PC-3 (cell line): ENCODE measurements at regions not wholly inside any gene's neighbourhood (a gene's known extent, or its start where the extent isn't known, plus 50 kb on each side); places are given as distances from the start of the nearest gene placed in this dataset.

Source experiments
- ATAC-seq: fragments of 200-7000 bp; cut with Tn5 transposase; 2 replicates; pipeline ENCODE4 v1.9.1; 2020; ENCODE audit warnings: mild to moderate bottlenecking, moderate library complexity
- BruUV-seq: library from RNA; stranded (reverse); fragments of 400-500 nt; replicated peaks from 2 replicates; lab custom pipeline; 2021; lab: Mats Ljungman, UMichigan
- CTCF ChIA-PET: fragments of 300-600 bp; sonication (Branson Sonifier 250); formaldehyde crosslinking; loops from one replicate; lab custom pipeline; 2022; ENCODE audit warnings: antibody characterized with exemption; lab: Charles Lee
- POLR2A ChIA-PET: fragments of 300-600 bp; sonication (Branson Sonifier 250); formaldehyde crosslinking; loops from one replicate; lab custom pipeline; 2022; ENCODE audit warnings: antibody characterized with exemption; ENCODE audit not compliant: unreplicated experiment; lab: Charles Lee
- DNase-seq: peaks from one replicate; pipeline ENCODE4 v3.0.0-alpha.2; 2015
- H2AFZ ChIP-seq: fragments of 300-600 bp; sonication (generic); 2 replicates; pipeline ENCODE4 v1.6.0; 2016; ENCODE audit warnings: antibody characterized with exemption, low read length
- H3F3A ChIP-seq: fragments of 300-600 bp; sonication (generic); one replicate; pipeline ENCODE4 v1.6.0; 2017; ENCODE audit warnings: antibody characterized with exemption, low read length, control low read depth, mild to moderate bottlenecking; ENCODE audit not compliant: unreplicated experiment
- H3K27ac ChIP-seq: fragments of 300-600 bp; sonication (generic); 2 replicates; pipeline ENCODE4 v1.5.1; 2016; ENCODE audit warnings: mild to moderate bottlenecking, low read length
- H3K27me3 ChIP-seq: fragments of 300-600 bp; sonication (generic); 2 replicates; pipeline ENCODE4 v1.6.1; 2016; ENCODE audit warnings: low read length, mixed read lengths
- H3K36me3 ChIP-seq: fragments of 300-600 bp; sonication (generic); 2 replicates; pipeline ENCODE4 v1.6.1; 2016; ENCODE audit warnings: low read depth, mixed run types, low read length, mixed read lengths
- H3K4me1 ChIP-seq: fragments of 300-600 bp; sonication (generic); 2 replicates; pipeline ENCODE4 v1.5.1; 2016; ENCODE audit warnings: low read length; ENCODE audit not compliant: insufficient read depth
- H3K4me2 ChIP-seq: fragments of 300-600 bp; sonication (generic); 2 replicates; pipeline ENCODE4 v1.6.0; 2016; ENCODE audit warnings: low read length
- H3K4me3 ChIP-seq: fragments of 300-600 bp; sonication (generic); 2 replicates; pipeline ENCODE4 v1.5.1; 2016; ENCODE audit warnings: mild to moderate bottlenecking, low read length, mixed read lengths
- H3K79me2 ChIP-seq: fragments of 300-600 bp; sonication (generic); 2 replicates; pipeline ENCODE4 v1.6.1; 2017; ENCODE audit warnings: low read length, mixed read lengths
- H3K9ac ChIP-seq: fragments of 300-600 bp; sonication (generic); 2 replicates; pipeline ENCODE4 v1.6.0; 2016; ENCODE audit warnings: mild to moderate bottlenecking, low read length
- H3K9me2 ChIP-seq: fragments of 300-600 bp; sonication (generic); replicated peaks from 2 replicates; pipeline ENCODE4 v1.6.1; 2016; ENCODE audit warnings: mixed run types, low read length, mixed read lengths
- H3K9me3 ChIP-seq: fragments of 300-600 bp; sonication (generic); 2 replicates; pipeline ENCODE4 v1.6.1; 2016; ENCODE audit warnings: low read length, mixed read lengths
- H4K20me1 ChIP-seq: fragments of 300-600 bp; sonication (generic); 2 replicates; pipeline ENCODE4 v1.6.1; 2016; ENCODE audit warnings: low read length, mixed read lengths
- EZH2 ChIP-seq: fragments of 300-600 bp; sonication (generic); IDR thresholded peaks from one replicate; pipeline ENCODE4 v1.6.1; 2017; ENCODE audit warnings: antibody characterized with exemption, mild to moderate bottlenecking, low read length; ENCODE audit not compliant: unreplicated experiment
- EZH2phosphoT487 ChIP-seq: fragments of 300-600 bp; sonication (generic); IDR thresholded peaks from 2 replicates; pipeline ENCODE4 v1.6.1; 2018; ENCODE audit warnings: mild to moderate bottlenecking, antibody characterized with exemption, low read length, borderline replicate concordance
- intact Hi-C: fragments of 100-400 bp; cut with micrococcal nuclease; formaldehyde crosslinking; loops from 2 replicates; pipeline ENCODE4 v1.9.0; 2023
- TF ChIP-seq, protein P1 (sequence below): fragments of 300-600 bp; sonication (generic); conservative IDR thresholded peaks from 2 replicates; pipeline ENCODE4 v1.5.1; 2017; ENCODE audit warnings: antibody characterized with exemption, low read depth, mild to moderate bottlenecking, low read length

- Histone ChIP-seq H3K36me3 (no peaks in the 10 kb centered on the region), H3K4me3 (no peak overlapping the region), H3K27me3 (no peaks in the 10 kb centered on the region), H3F3A (no peaks in the 10 kb centered on the region), H3K4me2 (no peak overlapping the region), H3K9ac (no peak overlapping the region), H3K27ac (no peak overlapping the region), H2AFZ (no peak overlapping the region), H4K20me1 (no peaks in the 10 kb centered on the region), H3K9me2 (no peaks in the 10 kb centered on the region), H3K9me3 (peaks cover 38% of the 10 kb centered on the region), H3K79me2 (no peaks in the 10 kb centered on the region), H3K4me1 (no peaks in the 10 kb centered on the region)
- ChIA-PET POLR2A (no interaction called here), CTCF (no interaction called here)
- intact Hi-C loops = no loop called here
- no TSS peak for BruUV-seq
- TF ChIP-seq EZH2 (no peak), EZH2phosphoT487 (no peak)
- TF ChIP-seq, protein P1, sequence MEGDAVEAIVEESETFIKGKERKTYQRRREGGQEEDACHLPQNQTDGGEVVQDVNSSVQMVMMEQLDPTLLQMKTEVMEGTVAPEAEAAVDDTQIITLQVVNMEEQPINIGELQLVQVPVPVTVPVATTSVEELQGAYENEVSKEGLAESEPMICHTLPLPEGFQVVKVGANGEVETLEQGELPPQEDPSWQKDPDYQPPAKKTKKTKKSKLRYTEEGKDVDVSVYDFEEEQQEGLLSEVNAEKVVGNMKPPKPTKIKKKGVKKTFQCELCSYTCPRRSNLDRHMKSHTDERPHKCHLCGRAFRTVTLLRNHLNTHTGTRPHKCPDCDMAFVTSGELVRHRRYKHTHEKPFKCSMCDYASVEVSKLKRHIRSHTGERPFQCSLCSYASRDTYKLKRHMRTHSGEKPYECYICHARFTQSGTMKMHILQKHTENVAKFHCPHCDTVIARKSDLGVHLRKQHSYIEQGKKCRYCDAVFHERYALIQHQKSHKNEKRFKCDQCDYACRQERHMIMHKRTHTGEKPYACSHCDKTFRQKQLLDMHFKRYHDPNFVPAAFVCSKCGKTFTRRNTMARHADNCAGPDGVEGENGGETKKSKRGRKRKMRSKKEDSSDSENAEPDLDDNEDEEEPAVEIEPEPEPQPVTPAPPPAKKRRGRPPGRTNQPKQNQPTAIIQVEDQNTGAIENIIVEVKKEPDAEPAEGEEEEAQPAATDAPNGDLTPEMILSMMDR = no peak
- ATAC-seq = no peak
- no peak for DNase-seq
These were observed 380.8 kb downstream of the DOK5 start for GRCh38 chr20:54856202-54856601.

DNA sequence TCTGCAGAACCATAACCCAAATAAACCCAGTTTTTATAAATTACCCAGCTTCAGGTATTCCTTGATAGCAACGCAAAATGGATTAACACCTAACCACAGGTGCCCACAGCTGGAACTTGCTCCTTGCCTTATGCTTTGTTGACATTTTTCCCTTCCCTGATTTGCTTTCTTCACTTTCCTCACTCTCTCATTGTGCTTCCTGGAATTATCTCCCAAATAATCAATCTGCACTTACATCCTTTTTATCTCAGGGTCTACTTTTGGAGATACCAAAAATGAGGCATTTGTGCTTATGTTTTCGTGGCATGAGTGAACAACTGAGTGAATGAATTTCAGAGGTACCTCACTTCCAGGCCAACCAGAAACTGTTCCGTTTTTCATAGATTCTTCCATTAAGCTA lies 374.3 kb downstream of the DOK5 start:
- no peak overlapping the region for H3K27ac ChIP-seq
- no peaks in the 10 kb centered on the region for H3F3A ChIP-seq
- H3K4me2 ChIP-seq = no peak overlapping the region
- no peaks in the 10 kb centered on the region for H3K4me1 ChIP-seq
- TF ChIP-seq, protein P1 = no peak
- TF ChIP-seq EZH2phosphoT487 (no peak), EZH2 (no peak)
- H3K4me3 ChIP-seq = no peak overlapping the region
- peaks cover 33% of the 10 kb centered on the region for H3K9me3 ChIP-seq
- intact Hi-C loops = no loop called here
- H3K9me2 ChIP-seq = no peaks in the 10 kb centered on the region
- no peaks in the 10 kb centered on the region for H3K79me2 ChIP-seq
- DNase-seq (no peak), ATAC-seq (no peak)
- CTCF ChIA-PET = no interaction called here
- H3K27me3 ChIP-seq = 0 out of 2 replicates have a peak, but pooled peaks cover 2% of the 10 kb centered on the region
- no peak overlapping the region for H2AFZ ChIP-seq
- H3K36me3 ChIP-seq = no peaks in the 10 kb centered on the region
- BruUV-seq = no TSS peak
- no peaks in the 10 kb centered on the region for H4K20me1 ChIP-seq
- POLR2A ChIA-PET = no interaction called here
- H3K9ac ChIP-seq = no peak overlapping the region

DNA sequence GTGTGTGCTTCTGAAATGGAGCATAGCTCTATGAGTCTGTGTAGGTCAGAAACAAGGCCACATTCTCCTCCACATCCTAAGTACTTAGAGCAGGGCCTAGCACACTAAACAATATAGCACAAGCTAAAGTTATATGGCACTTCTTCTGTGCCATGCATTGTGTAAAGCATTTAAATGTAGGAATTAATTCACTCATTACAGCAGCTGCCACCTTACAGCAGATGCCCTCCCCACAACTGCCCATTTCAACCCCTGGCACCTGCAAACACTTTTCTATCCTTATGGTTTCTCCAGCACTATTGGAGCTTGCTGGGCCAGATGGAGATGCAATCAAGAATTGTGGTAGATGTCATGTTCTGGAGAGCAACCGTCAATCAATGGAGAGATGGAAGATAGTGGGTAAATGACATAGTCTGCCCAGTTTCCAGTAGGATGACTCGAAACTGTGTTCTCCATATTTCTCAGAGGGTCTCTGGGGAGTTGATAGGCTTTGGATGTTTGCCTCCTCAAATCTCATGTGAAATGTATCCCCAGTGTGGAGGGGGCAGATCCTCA lies 373.7 kb downstream of the DOK5 start:
- Histone ChIP-seq H2AFZ (no peak overlapping the region), H3K27me3 (peaks cover 7% of the 10 kb centered on the region; the same call in 1 of the 2 replicates), H3K4me1 (no peaks in the 10 kb centered on the region), H3K9me3 (peaks cover 28% of the 10 kb centered on the region), H3K9me2 (no peaks in the 10 kb centered on the region), H3K79me2 (no peaks in the 10 kb centered on the region), H3K4me3 (no peak overlapping the region), H3F3A (no peaks in the 10 kb centered on the region), H3K9ac (no peak overlapping the region), H3K4me2 (no peak overlapping the region), H3K27ac (no peak overlapping the region), H3K36me3 (no peaks in the 10 kb centered on the region), H4K20me1 (no peaks in the 10 kb centered on the region)
- POLR2A ChIA-PET = no interaction called here
- TF ChIP-seq EZH2phosphoT487 (no peak), EZH2 (no peak)
- TF ChIP-seq, protein P1 = no peak
- DNase-seq = no peak
- CTCF ChIA-PET = no interaction called here
- intact Hi-C loops = no loop called here
- no peak for ATAC-seq
- no TSS peak for BruUV-seq
